Colon (tissue), 2 donors: ENCODE measurements at regions not wholly inside any gene's neighbourhood (a gene's known extent, or its start where the extent isn't known, plus 50 kb on each side); places are given as distances from the start of the nearest gene placed in this dataset.

Experiments used
- FAIRE-seq: peaks from 2 replicates; lab custom pipeline; 2012; peaks lifted over from hg19 to GRCh38; lab: Jason Lieb, UNC
- donor health status: control.
- donor health status: control.

DNA sequence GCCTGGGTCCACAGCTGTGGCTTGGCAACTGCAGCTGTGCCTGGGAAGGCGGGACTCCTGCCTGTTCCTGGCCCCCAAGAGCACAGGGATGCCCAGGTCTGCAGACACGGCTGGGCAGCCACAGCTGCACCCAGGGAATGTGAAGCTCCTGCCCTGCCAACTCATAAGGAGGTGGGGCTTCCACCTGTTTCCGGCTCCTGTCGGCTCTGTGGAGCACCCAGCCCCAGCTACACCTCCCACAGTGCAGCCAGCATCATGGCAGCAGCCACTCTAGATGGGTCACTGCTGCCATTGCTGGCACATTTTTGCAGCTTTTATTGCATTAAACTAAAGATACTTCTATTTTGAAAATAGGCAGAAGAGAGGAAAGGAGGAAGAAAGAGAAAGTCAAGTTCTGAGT is 207.9 kb downstream of the SAMD5 start:
- FAIRE-seq, result no peak

- FAIRE-seq, result no peak
Measured at GRCh38 chr6:147717991-147718390, 209.5 kb downstream of the SAMD5 start.

GRCh38 chr6:147722158-147722557 is 213.7 kb downstream of the SAMD5 start:
- FAIRE-seq, result no peak

GRCh38 chr6:147724454-147724853 is 216.0 kb downstream of the SAMD5 start:
- no peak for FAIRE-seq

GRCh38 chr6:147726342-147726741 is 217.9 kb downstream of the SAMD5 start:
- FAIRE-seq, result no peak

GRCh38 chr6:147728903-147729302 is 220.4 kb downstream of the SAMD5 start:
- FAIRE-seq, result no peak

- no peak for FAIRE-seq
Measured at GRCh38 chr6:147733686-147734085, 225.2 kb downstream of the SAMD5 start.

GRCh38 chr6:147734151-147734550 is 225.7 kb downstream of the SAMD5 start:
- FAIRE-seq, result no peak

- FAIRE-seq, result no peak
Measured at GRCh38 chr6:147735924-147736323, 227.4 kb downstream of the SAMD5 start.

DNA sequence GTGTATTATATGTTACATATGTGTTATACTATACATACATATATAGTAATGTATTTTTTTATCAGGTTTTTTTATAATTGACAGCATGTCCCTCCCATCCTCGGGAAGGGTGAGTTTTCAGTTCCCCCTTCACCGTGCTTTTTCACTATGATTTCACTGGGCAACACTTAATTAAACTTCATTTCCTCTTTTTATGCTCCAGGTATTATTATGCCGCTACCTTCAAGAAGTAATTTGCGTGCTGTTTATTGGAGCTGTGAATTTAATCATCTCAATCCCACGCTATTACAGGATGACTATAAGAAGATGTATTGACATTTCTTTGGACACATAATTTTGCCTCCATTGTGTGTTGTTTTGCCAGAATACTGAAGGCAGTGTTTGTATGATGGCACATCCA is 228.6 kb downstream of the SAMD5 start:
- no peak for FAIRE-seq

- no peak for FAIRE-seq
Measured at GRCh38 chr6:147738099-147738498, 229.6 kb downstream of the SAMD5 start.

DNA sequence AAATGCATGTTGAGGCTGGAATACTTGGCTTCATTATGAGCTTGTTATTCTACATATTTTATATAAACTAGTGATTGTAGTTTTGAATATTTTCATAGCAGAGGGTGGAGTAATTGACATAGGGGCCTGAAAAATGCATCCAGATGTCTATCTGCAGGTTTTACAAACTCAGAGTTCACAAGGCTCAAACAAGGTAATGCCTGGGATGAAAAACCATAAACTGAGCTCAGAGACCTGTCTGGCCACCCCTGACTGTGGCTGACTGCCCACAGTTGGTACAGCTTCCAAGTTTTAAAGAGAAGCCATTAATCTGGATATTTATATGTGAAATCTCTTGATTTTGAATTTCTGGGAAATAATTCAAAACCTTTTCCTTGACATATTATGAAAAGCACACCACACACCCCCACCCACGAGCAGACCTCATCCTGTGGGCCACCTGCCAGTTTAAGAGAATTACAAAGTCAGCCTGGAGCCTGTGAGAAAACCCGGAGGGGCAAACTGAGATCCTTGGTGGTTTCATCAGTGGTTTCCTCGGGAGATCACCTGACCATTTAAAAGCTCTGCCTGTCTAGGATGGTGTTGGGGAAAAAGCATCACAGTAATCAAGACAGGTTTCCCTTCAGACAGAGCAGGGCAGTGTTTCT is 230.1 kb downstream of the SAMD5 start:
- no peak for FAIRE-seq

- FAIRE-seq, result no peak
Measured at GRCh38 chr6:147740326-147740725, 231.8 kb downstream of the SAMD5 start.

DNA sequence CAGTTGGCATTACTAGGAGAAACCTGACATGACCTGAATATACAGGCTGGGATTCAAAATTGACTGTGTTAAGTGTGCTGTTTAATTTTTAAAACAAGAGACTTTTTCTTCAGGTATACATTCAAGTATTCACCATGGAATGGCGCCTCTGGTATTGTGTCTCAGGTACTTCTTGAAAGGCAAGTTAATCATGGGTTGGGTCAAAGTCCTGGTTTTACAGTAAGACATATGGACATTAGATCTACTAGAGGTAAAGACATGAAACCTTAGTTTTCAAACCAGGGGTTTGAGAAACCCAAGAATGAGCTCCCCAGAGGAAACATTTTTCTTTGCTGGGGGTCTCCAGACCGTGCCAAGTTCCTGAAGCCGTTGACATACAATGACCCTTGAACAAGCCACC is 232.4 kb downstream of the SAMD5 start:
- no peak for FAIRE-seq

DNA sequence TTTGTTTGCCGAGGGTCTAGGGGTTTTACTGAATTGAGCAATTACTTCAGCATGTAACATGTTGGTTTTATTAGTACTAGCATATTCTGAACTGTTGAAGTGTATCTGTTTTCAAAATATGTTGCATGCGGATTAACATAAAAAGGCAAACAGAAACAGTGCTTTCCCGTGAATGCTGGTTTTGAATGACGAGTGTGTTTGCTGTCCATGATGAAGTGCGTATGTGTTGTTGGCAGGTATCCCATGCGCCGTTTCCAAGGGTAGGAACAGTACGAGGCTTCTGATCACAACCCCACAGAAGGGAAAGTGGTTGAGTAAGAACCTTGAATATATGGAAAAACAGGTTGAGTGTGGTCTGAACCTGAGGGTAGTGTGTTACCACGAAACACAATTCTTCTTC is 232.9 kb downstream of the SAMD5 start:
- no peak for FAIRE-seq

- no peak for FAIRE-seq
Measured at GRCh38 chr6:147742440-147742839, 233.9 kb downstream of the SAMD5 start.

GRCh38 chr6:147744012-147744411 is 235.5 kb downstream of the SAMD5 start:
- FAIRE-seq, result no peak

DNA sequence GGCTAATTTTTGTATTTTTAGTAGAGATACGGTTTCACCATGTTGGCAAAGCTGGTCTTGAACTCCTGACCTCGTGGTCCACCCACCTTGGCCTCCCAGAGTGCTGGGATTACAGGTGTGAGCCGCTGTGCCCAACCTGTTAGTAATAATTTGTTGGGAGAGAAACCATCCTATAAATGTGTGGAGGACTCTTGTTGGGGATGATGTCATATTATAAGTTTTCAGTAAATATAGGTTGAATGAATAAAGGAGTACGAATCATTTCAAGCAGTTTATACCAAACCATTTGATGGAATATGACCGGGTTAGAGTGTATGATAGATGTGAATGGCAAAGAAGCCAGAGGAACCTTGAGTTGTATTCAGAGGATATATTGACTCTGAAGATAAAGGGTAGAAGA is 240.8 kb downstream of the SAMD5 start:
- FAIRE-seq, result no peak

GRCh38 chr6:147750413-147750812 is 241.9 kb downstream of the SAMD5 start:
- no peak for FAIRE-seq

- no peak for FAIRE-seq
Measured at GRCh38 chr6:147751232-147751631, 242.7 kb downstream of the SAMD5 start.

- no peak for FAIRE-seq
Measured at GRCh38 chr6:147752689-147753403, 244.4 kb downstream of the SAMD5 start.

DNA sequence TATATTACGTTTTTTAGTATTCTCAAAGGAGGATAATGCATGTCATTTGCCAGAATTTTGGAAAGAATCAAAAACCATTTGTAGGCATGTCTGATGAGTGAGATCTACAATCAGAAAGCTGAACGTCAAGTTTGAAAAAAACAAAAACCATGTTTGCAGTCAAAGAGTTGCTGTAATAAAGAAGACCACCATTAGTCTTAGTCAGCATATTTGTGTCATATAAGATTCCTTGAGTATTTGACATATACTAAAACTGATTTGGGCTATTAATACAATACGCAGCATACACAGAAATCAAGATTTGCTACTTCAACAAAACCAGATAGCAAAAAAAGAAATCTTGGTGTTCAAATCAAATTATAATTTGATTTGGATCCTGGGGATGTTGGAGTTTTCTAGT is 247.5 kb downstream of the SAMD5 start:
- no peak for FAIRE-seq

DNA sequence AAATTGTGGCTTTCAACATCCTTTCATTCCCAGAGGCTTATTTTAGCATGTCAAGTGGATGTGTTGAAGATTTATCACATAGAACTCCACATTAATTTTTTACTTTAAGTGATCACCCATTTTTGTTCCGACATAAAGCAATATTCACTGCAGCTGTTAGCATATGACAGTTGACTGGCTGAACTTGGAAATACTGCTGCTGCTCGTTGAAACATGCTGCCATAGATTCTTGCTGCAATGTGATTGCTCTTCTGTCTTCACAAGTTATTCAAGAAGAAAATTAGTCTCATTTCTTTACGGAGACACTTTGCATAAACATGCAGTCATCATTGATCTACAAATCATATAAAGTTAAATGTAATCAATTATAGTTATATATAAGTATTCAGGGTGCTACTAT is 248.4 kb downstream of the SAMD5 start:
- no peak for FAIRE-seq

- FAIRE-seq, result no peak
Measured at GRCh38 chr6:147757291-147757690, 248.8 kb downstream of the SAMD5 start.
